ENCODE measurements at regions not wholly inside any gene's neighbourhood (a gene's known extent, or its start where the extent isn't known, plus 50 kb on each side); places are given as distances from the start of the nearest gene placed in this dataset.

DNA sequence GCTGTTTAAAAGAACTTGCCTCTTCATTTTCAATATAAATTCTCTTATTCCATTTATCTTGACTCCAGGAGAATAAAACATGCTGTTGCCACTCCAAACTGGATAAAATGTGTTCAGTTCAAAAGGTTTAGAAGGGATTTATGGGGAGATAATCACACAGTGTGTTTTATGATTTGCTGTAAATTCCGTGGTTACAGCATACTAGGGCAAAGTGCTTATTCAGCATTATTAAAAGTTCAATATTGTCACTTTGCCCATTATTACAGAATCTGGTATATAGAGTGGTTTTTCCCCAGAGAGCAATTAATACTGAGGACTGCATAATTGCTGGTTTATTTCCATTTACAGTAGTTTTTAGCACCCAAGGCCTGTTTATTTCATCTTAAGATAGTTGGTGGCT, 780.9 kb upstream of the RAG2 start:
- no peak overlapping the region for H3K27ac Mint-ChIP-seq
- no peak overlapping the region for H3K4me3 Mint-ChIP-seq
- H3K27me3 Mint-ChIP-seq (ENCODE audit: low read depth in 3 of 3), result no peaks in the 10 kb centered on the region
- peaks cover 0 to 4% (median 0%) of the 10 kb centered on the region in 3 donors for H3K36me3 Mint-ChIP-seq
- H3K9me3 Mint-ChIP-seq, result peaks cover 2 to 50% (median 15%) of the 10 kb centered on the region in 6 donors
- DNase-seq, result no peak
- no peaks in the 10 kb centered on the region for H3K4me1 Mint-ChIP-seq

DNA sequence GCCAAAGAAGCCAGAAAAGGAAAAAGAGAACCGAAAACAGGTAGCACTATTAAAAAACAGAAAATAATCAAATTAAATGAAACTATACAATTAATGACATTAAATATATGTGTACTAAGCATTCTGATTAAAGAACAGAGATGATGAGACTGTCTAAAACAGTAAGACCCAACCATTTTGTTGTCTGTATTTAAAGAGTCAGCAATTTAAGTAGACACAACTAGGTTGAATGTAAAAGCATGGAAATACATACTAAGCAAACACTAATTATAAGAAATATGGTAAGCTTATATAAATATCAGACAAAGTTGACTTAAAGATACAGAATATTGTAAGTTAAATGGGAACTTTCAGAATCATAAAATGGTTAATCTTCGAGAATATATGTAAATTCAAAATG, 774.6 kb upstream of the RAG2 start:
- no peaks in the 10 kb centered on the region for H3K4me1 Mint-ChIP-seq
- peaks cover 0 to 24% (median 10%) of the 10 kb centered on the region in 6 donors for H3K9me3 Mint-ChIP-seq
- H3K27me3 Mint-ChIP-seq (ENCODE audit: low read depth in 3 of 3), result no peaks in the 10 kb centered on the region
- no peak overlapping the region for H3K4me3 Mint-ChIP-seq
- DNase-seq, result no peak
- H3K36me3 Mint-ChIP-seq, result no peaks in the 10 kb centered on the region
- H3K27ac Mint-ChIP-seq, result no peak overlapping the region

DNA sequence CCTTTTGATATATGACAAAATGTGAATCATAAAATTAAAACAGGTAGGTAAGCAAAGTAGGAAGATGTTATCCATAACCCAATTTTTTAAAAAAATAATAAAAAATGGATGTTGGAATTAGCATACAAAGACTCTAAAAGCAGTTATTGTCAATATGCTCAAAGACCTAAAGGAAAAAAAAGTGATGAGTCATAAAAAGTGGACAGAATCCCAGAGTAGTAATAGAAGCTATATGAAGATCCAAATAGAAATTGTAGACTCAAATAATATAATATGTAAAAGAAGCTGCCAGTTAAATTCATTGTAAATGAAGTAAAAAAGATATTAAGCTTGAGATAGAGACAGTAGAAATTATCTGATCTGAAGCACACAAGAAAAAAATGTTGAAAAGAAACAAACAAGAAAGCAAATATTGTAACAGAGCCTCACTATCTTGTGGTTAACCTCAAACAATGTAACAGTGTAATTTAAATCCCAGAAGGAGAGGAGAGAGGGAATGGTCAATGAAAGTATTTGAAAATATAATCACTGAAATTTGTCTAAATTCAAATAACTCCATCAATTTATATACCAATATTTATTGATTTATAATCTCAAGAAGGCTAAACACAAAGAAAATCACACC, 773.4 kb upstream of the RAG2 start:
- Mint-ChIP-seq H3K36me3 (no peaks in the 10 kb centered on the region), H3K27me3 (ENCODE audit: low read depth in 3 of 3) (no peaks in the 10 kb centered on the region), H3K4me1 (no peaks in the 10 kb centered on the region), H3K27ac (no peak overlapping the region), H3K4me3 (no peak overlapping the region), H3K9me3 (peaks cover 0 to 20% (median 7%) of the 10 kb centered on the region in 6 donors)
- DNase-seq, result no peak

DNA sequence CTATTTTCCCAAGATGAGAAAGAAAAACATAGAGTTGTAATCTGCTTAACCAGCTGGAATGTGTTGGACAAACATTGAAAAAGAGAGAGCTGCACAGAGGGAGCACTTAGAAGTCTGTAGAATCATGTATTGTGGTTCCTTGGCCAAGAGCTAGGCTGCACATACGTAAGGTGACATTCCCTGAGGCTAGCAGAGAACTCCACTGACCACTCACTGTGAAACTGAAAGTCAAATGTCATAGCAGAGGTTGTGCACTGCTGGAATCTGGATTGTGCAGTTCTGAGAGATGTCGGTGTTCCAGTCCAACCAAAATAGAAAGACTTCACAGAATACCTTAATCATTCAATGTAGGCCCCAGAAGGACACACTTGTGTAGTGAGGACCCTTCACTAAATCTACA, 772.8 kb upstream of the RAG2 start:
- no peak overlapping the region for H3K4me3 Mint-ChIP-seq
- H3K9me3 Mint-ChIP-seq, result peaks cover 0 to 20% (median 6%) of the 10 kb centered on the region in 6 donors
- no peak for DNase-seq
- H3K36me3 Mint-ChIP-seq, result no peaks in the 10 kb centered on the region
- H3K27me3 Mint-ChIP-seq (ENCODE audit: low read depth in 3 of 3), result peaks cover 0 to 5% (median 0%) of the 10 kb centered on the region in 3 donors
- no peak overlapping the region for H3K27ac Mint-ChIP-seq
- no peaks in the 10 kb centered on the region for H3K4me1 Mint-ChIP-seq

DNA sequence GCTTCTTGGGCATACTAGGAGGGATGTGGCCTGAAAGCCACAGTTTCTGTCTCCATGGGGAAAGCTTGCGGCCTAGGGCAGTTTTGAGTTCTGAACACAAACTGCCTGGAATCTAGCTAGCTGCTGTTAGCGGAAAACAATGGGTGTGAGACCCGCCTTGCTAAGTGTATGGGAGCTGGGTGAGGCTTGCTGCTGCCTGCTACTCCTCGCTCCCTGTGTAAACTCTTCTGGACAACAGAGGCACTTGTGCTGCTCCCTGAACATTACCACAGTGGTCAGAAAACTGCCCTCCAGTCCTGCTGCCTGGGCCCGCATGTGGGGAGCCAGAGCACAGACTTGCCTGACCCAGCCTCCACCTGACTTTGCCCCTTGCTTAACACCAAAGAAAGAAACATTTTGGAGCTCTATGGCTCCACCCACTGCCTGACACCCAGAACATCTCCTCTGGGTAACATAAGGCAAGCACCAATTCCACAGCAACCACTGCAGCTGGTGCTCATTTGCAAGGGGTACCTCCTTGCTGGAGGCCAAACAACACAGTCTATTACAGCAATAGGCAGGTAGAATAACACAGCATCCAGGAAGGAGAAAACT, 766.3 kb upstream of the RAG2 start:
- Mint-ChIP-seq H3K27me3 (ENCODE audit: low read depth in 3 of 3) (peaks cover 0 to 5% (median 2%) of the 10 kb centered on the region in 3 donors), H3K9me3 (peaks cover 0 to 56% (median 5%) of the 10 kb centered on the region in 6 donors), H3K4me1 (no peaks in the 10 kb centered on the region), H3K27ac (no peak overlapping the region), H3K36me3 (no peaks in the 10 kb centered on the region), H3K4me3 (no peak overlapping the region)
- no peak for DNase-seq

DNA sequence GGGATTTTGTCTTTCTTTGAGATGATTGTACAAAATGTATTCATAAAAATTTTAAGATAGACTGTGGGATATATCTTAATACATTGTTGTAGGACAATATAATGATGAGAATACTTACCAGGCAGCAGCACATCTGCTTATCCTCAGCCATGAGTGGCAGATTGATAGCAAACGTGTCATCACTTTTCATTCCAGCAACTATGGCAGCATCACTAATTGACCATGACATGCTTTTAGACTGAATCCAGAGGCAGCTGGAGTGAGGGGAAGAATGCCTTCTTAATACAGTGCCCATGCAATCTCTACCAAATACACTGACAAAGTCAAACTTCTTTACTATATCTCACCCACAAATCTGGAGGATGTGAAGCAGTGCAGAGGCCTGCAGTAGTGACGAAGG, 755.2 kb upstream of the RAG2 start:
- Mint-ChIP-seq H3K4me1 (no peaks in the 10 kb centered on the region), H3K27me3 (ENCODE audit: low read depth in 3 of 3) (no peaks in the 10 kb centered on the region), H3K36me3 (no peaks in the 10 kb centered on the region), H3K4me3 (no peak overlapping the region), H3K9me3 (peaks cover 0 to 25% (median 6%) of the 10 kb centered on the region in 6 donors), H3K27ac (no peak overlapping the region)
- no peak for DNase-seq

DNA sequence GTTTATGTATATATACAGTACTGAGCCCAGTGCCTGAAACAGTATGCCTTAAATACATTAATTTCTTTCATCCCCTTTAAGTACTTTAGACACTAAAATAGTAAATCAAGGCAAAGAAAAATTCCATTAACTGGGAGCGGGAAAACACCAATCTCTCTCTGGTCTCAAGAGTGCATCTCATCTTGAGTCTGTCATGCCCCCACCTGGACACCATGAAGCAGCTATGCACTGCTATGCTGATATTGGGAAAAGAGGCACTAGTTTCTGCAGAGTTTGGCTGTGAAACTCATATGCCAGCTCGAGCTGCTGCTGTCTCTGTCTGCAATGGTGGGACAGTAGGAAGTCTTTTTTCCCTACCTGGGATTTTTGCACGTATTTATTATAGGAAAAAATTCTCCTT, 754.4 kb upstream of the RAG2 start:
- no peaks in the 10 kb centered on the region for H3K4me1 Mint-ChIP-seq
- no peak overlapping the region for H3K27ac Mint-ChIP-seq
- H3K4me3 Mint-ChIP-seq, result no peak overlapping the region
- DNase-seq, result no peak
- H3K27me3 Mint-ChIP-seq (ENCODE audit: low read depth in 3 of 3), result no peaks in the 10 kb centered on the region
- H3K9me3 Mint-ChIP-seq, result peaks cover 0 to 18% (median 6%) of the 10 kb centered on the region in 6 donors
- H3K36me3 Mint-ChIP-seq, result no peaks in the 10 kb centered on the region

DNA sequence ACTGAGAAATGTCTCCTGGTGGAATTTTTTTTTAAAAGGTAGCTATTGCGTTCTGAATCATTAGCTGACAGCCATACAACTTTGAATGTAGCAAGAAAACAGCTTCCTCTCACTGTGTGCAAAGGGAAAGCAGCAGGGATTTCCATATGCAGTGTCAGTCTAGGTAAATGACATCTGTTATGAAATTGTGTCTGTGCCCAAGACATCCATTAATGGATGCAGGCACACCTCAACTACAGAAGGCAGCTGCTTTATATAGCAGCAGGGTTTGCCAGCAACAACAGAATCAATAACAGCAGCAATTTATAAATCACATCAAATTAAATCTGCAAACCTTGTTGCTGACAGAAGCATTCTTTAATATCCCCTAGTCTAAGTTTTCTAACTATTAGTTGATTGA, 745.3 kb upstream of the RAG2 start:
- Mint-ChIP-seq H3K27me3 (ENCODE audit: low read depth in 3 of 3) (peaks cover 0 to 3% (median 0%) of the 10 kb centered on the region in 3 donors), H3K4me1 (no peaks in the 10 kb centered on the region), H3K4me3 (no peak overlapping the region), H3K36me3 (no peaks in the 10 kb centered on the region), H3K27ac (no peak overlapping the region), H3K9me3 (no peaks in the 10 kb centered on the region)
- DNase-seq, result no peak

DNA sequence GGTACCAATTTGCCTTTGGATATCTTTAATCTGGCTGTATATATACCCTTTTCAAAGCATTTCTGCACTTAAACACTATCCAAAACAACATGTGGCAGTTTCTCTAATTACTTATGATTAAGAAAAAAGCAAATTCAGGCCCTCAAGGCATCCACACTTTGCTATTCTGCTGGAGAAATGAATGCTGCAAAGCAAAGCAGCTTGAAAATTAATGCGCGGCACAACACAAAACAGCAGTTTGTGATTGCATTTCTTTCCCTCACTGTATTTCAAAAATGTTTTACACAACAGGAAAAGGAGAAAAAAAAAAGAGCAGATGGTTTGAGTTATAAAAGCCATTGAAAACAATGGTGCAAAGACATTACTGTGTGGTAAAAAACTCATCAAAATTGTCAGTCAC, 738.4 kb upstream of the RAG2 start:
- Mint-ChIP-seq H3K27ac (no peak overlapping the region), H3K4me3 (no peak overlapping the region), H3K9me3 (peaks cover 0 to 25% (median 2%) of the 10 kb centered on the region in 6 donors), H3K27me3 (ENCODE audit: low read depth in 3 of 3) (peaks cover 0 to 5% (median 2%) of the 10 kb centered on the region in 3 donors), H3K36me3 (no peaks in the 10 kb centered on the region), H3K4me1 (no peaks in the 10 kb centered on the region)
- no peak for DNase-seq

DNA sequence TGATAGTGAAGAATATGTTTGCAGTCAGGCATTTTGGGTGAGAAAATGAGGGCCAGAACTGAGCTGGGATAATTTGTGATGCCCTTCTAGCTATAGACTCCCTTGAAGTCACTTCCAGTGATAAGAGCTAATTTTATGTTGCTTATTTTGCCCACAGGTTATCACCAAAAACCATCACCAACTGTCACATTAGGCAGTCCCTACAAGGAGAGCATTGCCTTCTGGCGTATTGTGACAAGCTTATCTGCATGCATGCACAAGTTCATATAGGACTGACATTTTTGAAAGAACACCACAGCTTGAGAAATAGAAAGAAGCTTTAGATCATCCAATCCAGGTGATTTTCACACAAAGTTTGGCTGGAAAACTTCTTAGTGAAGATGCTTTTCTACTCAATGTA, 735.3 kb upstream of the RAG2 start:
- Mint-ChIP-seq H3K4me3 (no peak overlapping the region), H3K36me3 (no peaks in the 10 kb centered on the region), H3K4me1 (no peaks in the 10 kb centered on the region), H3K9me3 (peaks cover 0 to 43% (median 4%) of the 10 kb centered on the region in 6 donors), H3K27ac (no peak overlapping the region), H3K27me3 (ENCODE audit: low read depth in 3 of 3) (peaks cover 0 to 3% (median 2%) of the 10 kb centered on the region in 3 donors)
- DNase-seq, result no peak

DNA sequence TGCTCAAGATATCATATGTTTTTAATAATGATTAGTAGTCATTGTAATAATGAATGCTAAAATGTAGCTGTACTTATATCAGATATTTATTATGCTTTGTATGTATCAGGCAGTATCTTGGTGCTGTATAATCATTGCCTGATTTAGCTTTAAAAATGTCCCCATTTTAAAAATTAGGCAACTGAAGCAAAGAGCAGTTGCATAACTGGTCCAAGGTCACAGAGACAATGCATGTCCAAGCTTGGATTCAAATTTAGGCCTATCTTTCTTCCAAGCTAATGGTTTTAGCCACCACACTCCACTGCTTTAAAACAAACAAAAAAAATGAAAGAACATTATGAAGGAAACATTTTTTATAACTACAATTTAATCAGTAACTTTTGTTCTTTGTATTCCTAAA, 725.8 kb upstream of the RAG2 start:
- Mint-ChIP-seq H3K36me3 (no peaks in the 10 kb centered on the region), H3K27me3 (ENCODE audit: low read depth in 3 of 3) (peaks cover 0 to 5% (median 0%) of the 10 kb centered on the region in 3 donors), H3K27ac (no peak overlapping the region), H3K4me1 (no peaks in the 10 kb centered on the region), H3K4me3 (no peak overlapping the region), H3K9me3 (peaks cover 0 to 9% (median 0%) of the 10 kb centered on the region in 6 donors)
- no peak for DNase-seq

DNA sequence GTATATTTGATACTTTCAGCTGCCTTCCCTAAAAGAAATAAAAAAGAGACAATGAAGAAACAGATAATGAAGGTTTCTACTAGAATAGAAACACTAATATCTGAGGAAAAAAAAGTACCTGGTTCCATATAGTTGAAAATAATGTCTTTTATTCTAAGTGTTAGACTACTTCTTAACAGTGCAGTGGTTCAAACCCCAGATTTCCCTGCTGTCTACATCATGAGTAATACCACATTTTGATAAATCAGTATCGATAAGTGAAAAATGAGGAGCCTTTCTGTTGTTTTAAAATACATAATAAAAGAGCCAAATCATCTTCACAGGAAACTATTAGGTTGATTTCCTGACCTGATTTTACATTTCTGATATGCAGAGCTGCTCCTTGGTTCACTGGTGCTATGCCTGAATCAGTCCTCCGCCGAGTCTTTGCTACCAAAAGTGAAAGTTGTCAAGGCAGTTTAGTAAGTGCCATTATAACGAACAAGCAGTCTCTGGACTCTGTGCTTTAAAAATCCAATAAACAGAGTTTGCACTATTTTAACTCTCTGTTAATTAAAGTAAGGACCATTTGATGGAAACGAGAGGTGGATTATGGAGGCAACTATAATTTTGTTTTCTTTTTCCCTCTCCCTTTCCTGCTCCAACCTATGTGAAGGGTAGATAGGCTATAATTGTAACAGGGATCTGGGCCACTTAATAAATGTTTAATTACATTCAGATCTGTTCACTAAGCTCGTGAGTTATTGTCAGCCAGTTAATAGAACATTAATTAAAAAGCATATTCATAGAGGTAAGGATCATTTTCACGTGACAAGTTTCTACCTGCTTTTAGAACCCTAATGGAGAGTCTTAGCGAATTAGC, 724.5 kb upstream of the RAG2 start:
- Mint-ChIP-seq H3K4me3 (no peak overlapping the region), H3K36me3 (no peaks in the 10 kb centered on the region), H3K4me1 (no peaks in the 10 kb centered on the region), H3K9me3 (peaks cover 0 to 5% (median 0%) of the 10 kb centered on the region in 6 donors), H3K27me3 (ENCODE audit: low read depth in 3 of 3) (peaks cover 0 to 5% (median 0%) of the 10 kb centered on the region in 3 donors), H3K27ac (no peak overlapping the region)
- no peak for DNase-seq

DNA sequence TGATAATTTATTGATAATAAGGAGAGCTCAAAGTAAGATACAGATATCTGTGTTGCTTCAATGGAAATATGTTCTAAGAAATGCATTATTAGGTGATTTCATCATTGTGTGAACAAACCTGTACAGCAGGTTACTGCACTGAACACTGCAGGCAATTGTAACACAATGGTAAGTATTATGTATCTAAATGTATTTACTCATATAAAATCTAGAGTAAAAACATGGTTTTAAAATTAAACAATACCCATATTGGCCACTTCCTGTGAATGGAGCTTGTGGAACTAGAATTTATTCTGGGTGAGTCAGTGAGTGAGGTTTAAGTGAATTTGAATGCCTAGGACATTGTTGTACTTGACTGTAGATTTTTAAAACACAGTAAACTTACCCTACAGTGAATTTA, 722.9 kb upstream of the RAG2 start:
- H3K9me3 Mint-ChIP-seq, result peaks cover 0 to 5% (median 0%) of the 10 kb centered on the region in 6 donors
- peaks cover 0 to 5% (median 0%) of the 10 kb centered on the region in 3 donors for H3K27me3 Mint-ChIP-seq (ENCODE audit: low read depth in 3 of 3)
- no peak overlapping the region for H3K27ac Mint-ChIP-seq
- H3K4me3 Mint-ChIP-seq, result no peak overlapping the region
- H3K36me3 Mint-ChIP-seq, result no peaks in the 10 kb centered on the region
- no peaks in the 10 kb centered on the region for H3K4me1 Mint-ChIP-seq
- no peak for DNase-seq

DNA sequence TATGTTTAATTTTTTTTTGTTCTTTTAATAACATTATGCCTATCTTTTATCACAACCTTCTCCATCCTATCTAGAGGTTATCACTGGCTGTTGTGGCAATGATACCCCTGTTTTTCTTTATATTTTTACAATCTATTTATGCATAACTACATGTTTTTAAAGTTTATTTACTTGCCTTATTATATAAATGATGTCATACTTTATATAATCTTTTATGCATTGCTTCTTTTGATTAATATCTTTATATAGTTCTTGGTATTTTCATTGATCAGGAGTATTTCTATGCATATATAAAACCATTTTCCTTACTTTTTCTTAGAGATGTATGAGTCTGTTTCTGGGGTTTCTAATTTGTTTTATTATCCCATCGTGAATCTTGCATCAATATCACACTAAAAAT, 719.8 kb upstream of the RAG2 start:
- H3K9me3 Mint-ChIP-seq, result peaks cover 0 to 8% (median under 1%) of the 10 kb centered on the region in 6 donors
- H3K4me3 Mint-ChIP-seq, result no peak overlapping the region
- peaks cover 0 to 4% (median 0%) of the 10 kb centered on the region in 3 donors for H3K27me3 Mint-ChIP-seq (ENCODE audit: low read depth in 3 of 3)
- H3K27ac Mint-ChIP-seq, result no peak overlapping the region
- H3K4me1 Mint-ChIP-seq, result no peaks in the 10 kb centered on the region
- no peak for DNase-seq
- no peaks in the 10 kb centered on the region for H3K36me3 Mint-ChIP-seq

Measured in immature natural killer cell (primary cell).